Heart right ventricle (tissue), 16 donors: ENCODE measurements at regions not wholly inside any gene's neighbourhood (a gene's known extent, or its start where the extent isn't known, plus 50 kb on each side); places are given as distances from the start of the nearest gene placed in this dataset.

Experiments
- ATAC-seq, 8 donors: fragments of 200-7000 bp; cut with Tn5 transposase; one replicate each; pipeline ENCODE4 v1.9.1; 2020; ENCODE audit warnings: mild to moderate bottlenecking in 8 of 8, moderate library complexity in 8 of 8, moderate number of reproducible peaks in 1 of 8
- DNase-seq, 2 donors: peaks; one replicate each; pipeline ENCODE4 v3.0.0-alpha.2; 2020
- H3K27ac ChIP-seq, 10 donors: fragments of 200-600 bp; sonication (generic) in 2 of 10; one replicate each; pipeline versions ENCODE4 v1.5.0 to v1.8.0; 2020 to 2022; ENCODE audit warnings: mild to moderate bottlenecking in 3 of 10
- H3K27me3 ChIP-seq, 7 donors: fragments of 200-600 bp; one replicate each; pipeline ENCODE4 v1.8.0; 2021 to 2022; ENCODE audit warnings: mild to moderate bottlenecking in 2 of 7
- H3K36me3 ChIP-seq, 9 donors: fragments of 200-600 bp; sonication (generic) in 1 of 9; one replicate each; pipeline versions ENCODE4 v1.5.0 to v1.8.0; 2020 to 2022; ENCODE audit warnings: mild to moderate bottlenecking in 2 of 9
- H3K4me1 ChIP-seq, 9 donors: fragments of 200-600 bp; sonication (generic) in 1 of 9; one replicate each; pipeline versions ENCODE4 v1.5.0 to v1.8.0; 2020 to 2022; ENCODE audit warnings: mild to moderate bottlenecking in 4 of 9
- H3K4me3 ChIP-seq, 10 donors: fragments of 200-600 bp; sonication (generic) in 2 of 10; one replicate each; pipeline versions ENCODE4 v1.5.0 to v1.8.0; 2020 to 2022; ENCODE audit warnings: mild to moderate bottlenecking in 7 of 10, moderate library complexity in 2 of 10
- H3K9me3 ChIP-seq, 11 donors: fragments of 200-600 bp in 10 of 11; sonication (generic) in 2 of 11; one replicate each; pipeline versions ENCODE4 v1.5.0 to v1.8.0; 2013 to 2022; ENCODE audit warnings: mild to moderate bottlenecking in 2 of 11, control low read depth in 1 of 11, moderate library complexity in 1 of 11
- CTCF ChIP-seq, 9 donors: fragments of 200-600 bp; sonication (generic) in 2 of 9; IDR thresholded peaks; one replicate each; pipeline versions ENCODE4 v1.5.0 to v1.8.0; 2021 to 2022; ENCODE audit warnings: antibody characterized with exemption in 9 of 9, mild to moderate bottlenecking in 5 of 9, moderate library complexity in 1 of 9
- WGBS, 2 donors: extraction: QIAGEN DNeasy Blood & Tissue Kit; methylation state at CpG; one replicate each; pipeline ENCODE4 v1.1.7; 2013; ENCODE audit warnings: inconsistent platforms in 1 of 2; 5-methylcytosine and 5-hydroxymethylcytosine counted together
- intact Hi-C, 10 donors: fragments of 100-400 bp; cut with DNase I; formaldehyde crosslinking; loops; one replicate each; pipeline versions ENCODE4 v1.11.1 to v1.14.2; 2022
- donor health status: Arrhythmogenic right ventricular cardiomyopathy.
- donor health status: ischemic (EF 13 %, LVEDD 7.1; RV severe dilation, severe dysfunction).
- donor health status: healthy with polysubstance abuse.
- donor health status: DM: no; HTN: yes; CAD: no.
- donor health status: DM: no; HTN: no; CAD: no.
- donor health status: ischemic (EF 25% LVEDD 6.9; RV normal size, moderate dysfunction).
- donor health status: ischemic (EF 25% LVEDD 5.7; RV mildly dilated, moderate dysfunction).
- donor health status: healthy.
- donor health status: DM: yes; HTN: yes; CAD: no.
- donor health status: Ischemic cardiomyopathy.
- donor health status: ischemic (EF 35%, LVEDD 5.7; RV mildly dilated, moderate dysfunction).
- donor health status: nonischemic (EF 11% LVEDD 7.7; RV severe dilation, severe dysfunction).
- donor health status: DM: yes; HTN: yes; CAD: no.
- donor health status: PGD.
- donor health status: ischemic (EF 29% LVEDD 5.4; RV normal size, mild dysfunction).
- donor health status: nonischemic (EF 23%, LVEDD 6.1; RV moderate dilation, normal function).

- ATAC-seq: peak in 1 of 8 donors; percentile 49
- H3K4me1 ChIP-seq: peaks cover 0 to 11% (median 0%) of the 10 kb centered on the region in 9 donors
- H3K36me3 ChIP-seq: no peaks in the 10 kb centered on the region
- no peaks in the 10 kb centered on the region for H3K27me3 ChIP-seq
- DNase-seq: no peak
- TF ChIP-seq CTCF (IDR thresholded peaks at IDR 0.05): no peak
- H3K9me3 ChIP-seq: no peaks in the 10 kb centered on the region
- WGBS, 2 donors: 70 to 76% methylated on average over 3 of the region's 3 CpGs
- no peak overlapping the region for H3K27ac ChIP-seq
- intact Hi-C loops: no loop called here
- H3K4me3 ChIP-seq: no peak overlapping the region
Measured at GRCh38 chr1:199204231-199204630, 565.4 kb downstream of the PTPRC start.

DNA sequence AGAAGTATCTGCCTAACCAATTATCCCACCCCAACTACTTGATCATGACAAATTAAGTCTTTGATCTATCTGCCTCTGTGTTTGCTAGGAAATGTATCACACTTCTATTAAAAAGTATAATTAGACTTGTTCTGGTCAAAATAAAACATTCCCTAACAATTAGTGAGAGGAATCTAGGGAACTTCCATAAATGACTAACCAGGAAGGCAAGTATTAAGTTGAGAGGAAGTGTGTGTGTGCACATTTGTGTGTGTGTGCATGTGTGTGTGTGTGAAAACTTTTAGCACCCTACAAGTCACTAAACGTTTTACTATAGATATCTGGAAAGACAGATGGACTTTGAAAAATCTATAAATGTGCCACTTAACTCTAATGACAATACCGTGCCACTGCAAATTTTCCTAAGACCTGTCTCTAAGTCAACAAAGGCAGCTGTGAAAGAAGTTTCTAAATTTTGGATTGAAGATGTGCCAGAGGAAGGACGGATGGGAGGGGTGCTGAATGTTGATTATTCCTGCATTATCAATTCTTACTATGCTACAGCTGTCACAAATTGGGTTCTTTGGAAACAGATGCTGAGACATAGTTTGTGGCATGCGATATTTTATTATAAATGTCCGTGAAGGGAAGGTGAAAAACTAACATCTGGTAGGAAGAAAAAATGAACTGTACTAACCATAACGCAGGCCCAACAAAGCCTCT is 567.1 kb downstream of the PTPRC start:
- peak overlapping the region in 2 of 10 donors; percentile 1 to 35 for H3K27ac ChIP-seq
- peaks cover 0 to 4% (median 0%) of the 10 kb centered on the region in 11 donors for H3K9me3 ChIP-seq
- H3K4me3 ChIP-seq: no peak overlapping the region
- peaks cover 0 to 11% (median 0%) of the 10 kb centered on the region in 9 donors for H3K4me1 ChIP-seq
- ATAC-seq: peak in 4 of 8 donors; percentile 28 to 63 (median 51)
- no peak for DNase-seq
- H3K27me3 ChIP-seq: no peaks in the 10 kb centered on the region
- no peak for TF ChIP-seq CTCF (IDR thresholded peaks at IDR 0.05)
- WGBS, 2 donors: 46 to 47% methylated on average over 6 of the region's 6 CpGs
- intact Hi-C loops: no loop called here
- H3K36me3 ChIP-seq: no peaks in the 10 kb centered on the region

DNA sequence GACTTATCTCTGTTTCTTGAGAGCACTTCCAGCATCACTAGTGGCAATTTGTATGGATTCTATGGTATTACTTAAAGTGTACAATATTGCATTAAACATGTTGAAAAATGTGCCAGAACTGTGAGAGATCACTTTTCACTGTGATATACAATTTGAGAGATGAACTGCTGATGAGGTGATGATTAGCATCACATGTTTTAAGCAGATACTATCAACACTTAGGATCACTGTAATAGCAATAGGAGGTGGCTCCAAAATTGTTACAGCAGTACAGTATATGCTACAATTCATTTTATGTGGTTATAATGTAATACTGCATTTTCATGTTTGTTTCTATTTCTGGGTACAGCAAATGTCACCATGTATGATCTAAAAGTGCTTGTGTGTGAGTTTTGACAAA is 570.0 kb downstream of the PTPRC start:
- intact Hi-C loops: no loop called here
- Histone ChIP-seq H3K36me3 (no peaks in the 10 kb centered on the region), H3K27me3 (no peaks in the 10 kb centered on the region), H3K4me1 (peaks cover 0 to 11% (median 0%) of the 10 kb centered on the region in 9 donors), H3K9me3 (peaks cover 0 to 8% (median 0%) of the 10 kb centered on the region in 11 donors), H3K27ac (no peak overlapping the region), H3K4me3 (no peak overlapping the region)
- ATAC-seq (no peak), DNase-seq (no peak)
- no peak for TF ChIP-seq CTCF (IDR thresholded peaks at IDR 0.05)

DNA sequence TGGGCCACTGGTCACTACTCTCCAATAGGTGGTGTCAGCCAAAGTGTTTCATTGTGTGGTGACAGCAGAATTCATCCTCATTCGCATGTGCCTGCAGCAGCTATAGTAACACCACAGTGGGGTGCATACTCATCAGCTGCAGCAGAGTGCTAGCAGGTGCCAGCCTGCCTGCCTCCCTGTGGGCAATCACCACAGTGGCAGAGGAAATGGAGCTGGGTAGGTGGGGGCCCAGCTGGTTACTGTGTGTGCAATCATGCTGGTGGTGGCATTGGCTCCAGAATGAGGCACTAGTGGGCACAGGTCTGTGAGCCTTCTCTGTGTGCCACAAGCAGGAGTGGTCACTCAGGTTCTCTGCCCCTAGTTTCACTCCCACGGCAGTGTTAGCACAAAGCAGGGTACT is 579.2 kb downstream of the PTPRC start:
- DNase-seq (no peak), ATAC-seq (no peak)
- H3K27me3 ChIP-seq: no peaks in the 10 kb centered on the region
- no peaks in the 10 kb centered on the region for H3K4me1 ChIP-seq
- intact Hi-C loops: no loop called here
- no peak overlapping the region for H3K4me3 ChIP-seq
- no peak overlapping the region for H3K27ac ChIP-seq
- no peak for TF ChIP-seq CTCF (IDR thresholded peaks at IDR 0.05)
- 79 to 83% methylated on average over 2 of the region's 2 CpGs for WGBS, 2 donors
- no peaks in the 10 kb centered on the region for H3K36me3 ChIP-seq
- peaks cover 0 to 8% (median 0%) of the 10 kb centered on the region in 11 donors for H3K9me3 ChIP-seq
